Trophoblast cell (in vitro differentiated cells and primary cell): ENCODE measurements at regions not wholly inside any gene's neighbourhood (a gene's known extent, or its start where the extent isn't known, plus 50 kb on each side); places are given as distances from the start of the nearest gene placed in this dataset.
"Not testable (repeated sequence)": the region's sequence is repeated elsewhere in the genome, so short reads cannot be mapped to it uniquely, and the experiment has no call there.

Experiments
- DNase-seq, 2 donors: peaks; one replicate each; pipeline ENCODE4 v3.0.0-alpha.2; 2016
- H2AFZ ChIP-seq: 2 replicates; pipeline ENCODE4 v1.6.1; 2013; ENCODE audit warnings: low read length, moderate library complexity, mild to moderate bottlenecking; ENCODE audit not compliant: insufficient read depth, poor library complexity
- H2AK5ac ChIP-seq: 2 replicates; pipeline ENCODE4 v1.6.1; 2013; ENCODE audit warnings: mild to moderate bottlenecking, low read length
- H2BK120ac ChIP-seq: 2 replicates; pipeline ENCODE4 v1.6.1; 2013; ENCODE audit warnings: low read length, mild to moderate bottlenecking, moderate library complexity; ENCODE audit not compliant: insufficient read depth, poor library complexity
- H2BK12ac ChIP-seq: 2 replicates; pipeline ENCODE4 v1.6.1; 2013; ENCODE audit warnings: mild to moderate bottlenecking, low read length, moderate library complexity
- H2BK5ac ChIP-seq: 2 replicates; pipeline ENCODE4 v1.6.1; 2013; ENCODE audit warnings: low read length, low read depth, moderate library complexity, mild to moderate bottlenecking; ENCODE audit not compliant: poor library complexity
- H3K14ac ChIP-seq: 2 replicates; pipeline ENCODE4 v1.6.1; 2013; ENCODE audit warnings: mild to moderate bottlenecking, low read length
- H3K18ac ChIP-seq: 2 replicates; pipeline ENCODE4 v1.6.1; 2013; ENCODE audit warnings: mild to moderate bottlenecking, low read length
- H3K23ac ChIP-seq: 2 replicates; pipeline ENCODE4 v1.6.1; 2013; ENCODE audit warnings: low read length
- H3K27ac ChIP-seq: 2 replicates; pipeline ENCODE4 v1.5.1; 2013; ENCODE audit warnings: low read depth, mild to moderate bottlenecking, inconsistent platforms, low read length, moderate library complexity
- H3K27me3 ChIP-seq: 2 replicates; pipeline ENCODE4 v1.6.1; 2013; ENCODE audit warnings: inconsistent platforms, mild to moderate bottlenecking, low read length, moderate library complexity; ENCODE audit not compliant: insufficient read depth
- H3K36me3 ChIP-seq, 2 experiments: 1 replicate in 1 of 2; 2 replicates in 1 of 2; pipeline ENCODE4 v1.6.1; 2013; ENCODE audit warnings: low read length in 2 of 2, mild to moderate bottlenecking in 2 of 2, moderate library complexity in 1 of 2; ENCODE audit not compliant: insufficient read depth in 2 of 2, control insufficient read depth in 1 of 2
- H3K4ac ChIP-seq: 2 replicates; pipeline ENCODE4 v1.6.1; 2013; ENCODE audit warnings: low read depth, mild to moderate bottlenecking, low read length, moderate library complexity
- H3K4me1 ChIP-seq, 2 experiments: 1 replicate in 1 of 2; 2 replicates in 1 of 2; pipeline ENCODE4 v1.6.1; 2013; ENCODE audit warnings: low read length in 2 of 2, mild to moderate bottlenecking in 2 of 2, moderate library complexity in 1 of 2; ENCODE audit not compliant: insufficient read depth in 2 of 2, control insufficient read depth in 1 of 2
- H3K4me2 ChIP-seq: 2 replicates; pipeline ENCODE4 v1.6.1; 2013; ENCODE audit warnings: inconsistent platforms, mild to moderate bottlenecking, low read length, moderate library complexity
- H3K4me3 ChIP-seq: 2 replicates; pipeline ENCODE4 v1.5.1; 2013; ENCODE audit warnings: mild to moderate bottlenecking, low read depth, low read length, inconsistent platforms
- H3K79me1 ChIP-seq: one replicate; pipeline ENCODE4 v1.6.1; 2013; ENCODE audit warnings: low read length
- H3K79me2 ChIP-seq: 2 replicates; pipeline ENCODE4 v1.6.1; 2013; ENCODE audit warnings: low read length, mild to moderate bottlenecking; ENCODE audit not compliant: control insufficient read depth, insufficient read depth, poor library complexity
- H3K9ac ChIP-seq: 2 replicates; pipeline ENCODE4 v1.6.1; 2013; ENCODE audit warnings: mild to moderate bottlenecking, low read length
- H3K9me3 ChIP-seq: 2 replicates; pipeline ENCODE4 v1.6.1; 2013; ENCODE audit warnings: low read depth, mild to moderate bottlenecking, control low read depth, inconsistent platforms, low read length; ENCODE audit not compliant: insufficient read depth
- H4K12ac ChIP-seq: 2 replicates; pipeline ENCODE4 v1.6.1; 2013; ENCODE audit warnings: low read depth, mild to moderate bottlenecking, low read length, moderate library complexity
- H4K8ac ChIP-seq: 2 replicates; pipeline ENCODE4 v1.6.1; 2013; ENCODE audit warnings: low read depth, mild to moderate bottlenecking, low read length, moderate library complexity
- H4K91ac ChIP-seq: one replicate; pipeline ENCODE4 v1.6.1; 2013; ENCODE audit warnings: low read depth, mild to moderate bottlenecking, low read length, moderate library complexity
- WGBS: extraction: QIAGEN DNeasy Blood & Tissue Kit; methylation state at CpG from one replicate; pipeline ENCODE4 v1.1.7; 2013; ENCODE audit warnings: missing lambda C conversion rate; ENCODE audit not compliant: insufficient read length, insufficient coverage; ENCODE audit errors: extremely low coverage; 5-methylcytosine and 5-hydroxymethylcytosine counted together

GRCh38 chr11:67884761-67885558 lies 118.9 kb downstream of the UNC93B1 start:
- not testable (repeated sequence) for H3K9me3 ChIP-seq
- no CpG with 5 or more reads among the region's 18 CpGs for WGBS

DNA sequence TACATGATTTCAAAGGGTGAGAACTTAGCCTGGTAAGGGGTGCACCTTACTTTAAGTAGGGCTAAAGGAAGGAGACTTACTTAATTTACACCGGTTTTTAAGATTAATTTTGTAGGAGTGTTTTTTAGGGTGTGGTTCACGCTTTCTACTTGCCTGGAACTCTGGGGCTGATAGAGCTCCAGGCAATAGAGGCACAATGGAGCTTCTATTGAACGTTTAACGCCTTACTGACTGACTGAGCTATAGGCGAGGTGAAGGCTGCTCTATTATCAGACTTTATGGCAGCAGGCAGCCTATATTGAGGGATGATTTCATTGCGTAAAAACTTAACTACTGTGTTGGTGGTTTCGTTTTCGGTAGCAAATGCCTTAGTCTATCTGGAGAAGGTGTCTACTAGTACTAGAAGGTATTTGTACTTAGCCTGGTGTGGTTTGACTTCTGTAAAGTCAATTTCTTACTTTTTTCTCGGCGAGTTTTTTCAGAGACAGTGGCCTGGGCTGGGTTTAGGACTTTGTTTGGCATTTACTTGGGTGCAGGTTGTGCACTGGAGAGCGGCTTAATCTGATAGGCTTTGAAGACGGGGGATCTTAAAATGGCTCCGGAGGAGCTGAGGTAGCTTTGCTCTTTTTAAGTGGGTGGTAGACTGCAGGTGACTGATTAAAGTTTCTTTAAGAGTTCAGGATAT lies 119.7 kb downstream of the UNC93B1 start:
- H3K79me1 ChIP-seq, H3K4me3 ChIP-seq, H3K79me2 ChIP-seq, H3K14ac ChIP-seq, H4K12ac ChIP-seq, H3K23ac ChIP-seq, H2BK120ac ChIP-seq, H3K27ac ChIP-seq, H2BK5ac ChIP-seq, H3K27me3 ChIP-seq, H3K9me3 ChIP-seq, H2AFZ ChIP-seq, H4K8ac ChIP-seq, H3K4ac ChIP-seq, H3K9ac ChIP-seq, H3K36me3 ChIP-seq, H2AK5ac ChIP-seq, H3K4me2 ChIP-seq, H2BK12ac ChIP-seq, H3K18ac ChIP-seq, H3K4me1 ChIP-seq, H4K91ac ChIP-seq: not testable (repeated sequence)
- peak in 1 of 2 donors; percentile 16 for DNase-seq
- WGBS = no CpG with 5 or more reads among the region's 13 CpGs

More at GRCh38 chr11:67884761-67885558, 118.9 kb downstream of the UNC93B1 start:
- H2BK120ac ChIP-seq, H3K23ac ChIP-seq, H3K14ac ChIP-seq, H2BK5ac ChIP-seq, H2AK5ac ChIP-seq, H4K12ac ChIP-seq, H3K27ac ChIP-seq, H3K36me3 ChIP-seq, H4K91ac ChIP-seq, H2BK12ac ChIP-seq, H3K79me2 ChIP-seq, H3K4ac ChIP-seq, H3K79me1 ChIP-seq, H3K18ac ChIP-seq, H3K4me1 ChIP-seq, H2AFZ ChIP-seq, H3K27me3 ChIP-seq, H3K4me3 ChIP-seq, H3K9ac ChIP-seq, H3K4me2 ChIP-seq, H4K8ac ChIP-seq: not testable (repeated sequence)
- DNase-seq = peak; percentile 30 to 54

GRCh38 chr11:67882304-67882703 lies 121.6 kb downstream of the UNC93B1 start:
- H3K14ac ChIP-seq, H3K27ac ChIP-seq, H2BK5ac ChIP-seq, H4K8ac ChIP-seq, H2BK120ac ChIP-seq, H3K4ac ChIP-seq, H3K27me3 ChIP-seq, H3K4me1 ChIP-seq, H4K12ac ChIP-seq, H2AFZ ChIP-seq, H3K23ac ChIP-seq, H2BK12ac ChIP-seq, H3K79me1 ChIP-seq, H3K4me2 ChIP-seq, H3K18ac ChIP-seq, H4K91ac ChIP-seq, H3K36me3 ChIP-seq, H2AK5ac ChIP-seq, DNase-seq, H3K4me3 ChIP-seq, H3K79me2 ChIP-seq, H3K9me3 ChIP-seq, H3K9ac ChIP-seq: not testable (repeated sequence)
- WGBS = no CpG with 5 or more reads among the region's 9 CpGs

DNA sequence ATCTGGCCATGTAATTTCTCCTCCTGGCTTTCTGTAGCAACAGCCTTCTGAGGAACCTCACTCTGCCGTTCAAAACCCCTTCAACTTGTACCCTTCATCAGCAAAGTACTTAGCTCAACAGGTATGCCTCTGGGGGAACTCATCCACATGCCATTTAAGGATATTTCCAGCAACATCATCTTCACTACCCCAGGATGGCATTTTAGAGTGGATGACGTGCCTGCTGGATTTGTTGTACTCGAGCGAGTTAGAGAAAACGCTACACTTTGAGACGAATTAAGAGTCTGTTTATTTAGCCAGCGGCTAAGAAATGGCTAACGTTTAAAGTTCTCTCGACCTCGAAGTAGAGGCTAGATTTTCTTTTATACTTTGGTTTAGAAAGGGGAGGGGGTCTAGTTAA lies 122.1 kb downstream of the UNC93B1 start:
- not testable (repeated sequence) for H4K12ac ChIP-seq, H3K27me3 ChIP-seq, H3K27ac ChIP-seq, H2BK12ac ChIP-seq, H3K4me2 ChIP-seq, H3K9me3 ChIP-seq, H2BK5ac ChIP-seq, H3K4ac ChIP-seq, H4K91ac ChIP-seq, H3K79me1 ChIP-seq, H3K14ac ChIP-seq, H4K8ac ChIP-seq, H3K18ac ChIP-seq, H3K36me3 ChIP-seq, DNase-seq, H2AK5ac ChIP-seq, H3K4me1 ChIP-seq, H3K4me3 ChIP-seq, H3K23ac ChIP-seq, H2BK120ac ChIP-seq, H2AFZ ChIP-seq, H3K79me2 ChIP-seq, H3K9ac ChIP-seq
- no CpG with 5 or more reads among the region's 10 CpGs for WGBS
